GM18505 (cell line): ENCODE measurements at regions not wholly inside any gene's neighbourhood (a gene's known extent, or its start where the extent isn't known, plus 50 kb on each side); places are given as distances from the start of the nearest gene placed in this dataset.

Experiments
- ATAC-seq: cut with Tn5 transposase; IDR thresholded peaks from one replicate; pipeline ENCODE4 v1.9.1; 2021; ENCODE audit not compliant: unreplicated experiment
- POLR2A ChIP-seq: IDR thresholded peaks from 4 replicates; pipeline ENCODE4 v1.6.1; 2011; ENCODE audit warnings: borderline replicate concordance; ENCODE audit not compliant: insufficient read depth, insufficient read length; ENCODE audit errors: extremely low read depth

GRCh38 chr2:65710779-65711295 lies 278.4 kb upstream of the SPRED2 start:
- no peak for TF ChIP-seq POLR2A
- no peak for ATAC-seq

- ATAC-seq, result no peak
- TF ChIP-seq POLR2A, result no peak
Observed at GRCh38 chr2:65710356-65710755, 278.0 kb upstream of the SPRED2 start.

- TF ChIP-seq POLR2A, result no peak
- no peak for ATAC-seq
Observed at GRCh38 chr2:65708086-65708485, 275.7 kb upstream of the SPRED2 start.

- no peak for TF ChIP-seq POLR2A
- ATAC-seq, result no peak
Observed at GRCh38 chr2:65706411-65706810, 274.0 kb upstream of the SPRED2 start.

- no peak for ATAC-seq
- TF ChIP-seq POLR2A, result no peak
Observed at GRCh38 chr2:65701191-65701590, 268.8 kb upstream of the SPRED2 start.

- no peak for ATAC-seq
- TF ChIP-seq POLR2A, result no peak
Observed at GRCh38 chr2:65700720-65701119, 268.3 kb upstream of the SPRED2 start.

GRCh38 chr2:65700004-65700651 lies 267.7 kb upstream of the SPRED2 start:
- no peak for TF ChIP-seq POLR2A
- ATAC-seq, result no peak

- ATAC-seq, result no peak
- no peak for TF ChIP-seq POLR2A
Observed at GRCh38 chr2:65691816-65692215, 259.4 kb upstream of the SPRED2 start.

GRCh38 chr2:65688141-65688886 lies 255.9 kb upstream of the SPRED2 start:
- no peak for ATAC-seq
- no peak for TF ChIP-seq POLR2A

- ATAC-seq, result no peak
- TF ChIP-seq POLR2A, result no peak
Observed at GRCh38 chr2:65687614-65688013, 255.2 kb upstream of the SPRED2 start.

GRCh38 chr2:65686928-65687521 lies 254.6 kb upstream of the SPRED2 start:
- ATAC-seq, result no peak
- TF ChIP-seq POLR2A, result no peak

- no peak for TF ChIP-seq POLR2A
- ATAC-seq, result no peak
Observed at GRCh38 chr2:65681503-65681902, 249.1 kb upstream of the SPRED2 start.

GRCh38 chr2:65678779-65679391 lies 246.5 kb upstream of the SPRED2 start:
- no peak for TF ChIP-seq POLR2A
- no peak for ATAC-seq
